IMR-90 (cell line): ENCODE measurements at regions not wholly inside any gene's neighbourhood (a gene's known extent, or its start where the extent isn't known, plus 50 kb on each side); places are given as distances from the start of the nearest gene placed in this dataset.
A peak's percentile ranks its signal among the peaks of the same experiment; 100 is the strongest.

Experiments
- ATAC-seq: fragments of 200-7000 bp; cut with Tn5 transposase; 2 replicates; pipeline ENCODE4 v1.9.1; 2020; ENCODE audit warnings: low read depth, mild to moderate bottlenecking, moderate library complexity
- BruUV-seq: library from RNA; stranded (reverse); fragments of 400-500 nt; replicated peaks from 2 replicates; lab custom pipeline; 2021; lab: Mats Ljungman, UMichigan
- CTCF ChIA-PET: fragments of 300-600 bp; formaldehyde crosslinking; extraction: SDS; loops from one replicate; lab custom pipeline; 2021; ENCODE audit warnings: antibody characterized with exemption; lab: Yijun Ruan, JAX
- POLR2A ChIA-PET: fragments of 300-600 bp; sonication (Branson Sonifier 250); formaldehyde crosslinking; loops from one replicate; lab custom pipeline; 2022; ENCODE audit warnings: antibody characterized with exemption; ENCODE audit not compliant: unreplicated experiment; lab: Charles Lee
- DNase-seq: peaks from one replicate; pipeline ENCODE4 v3.0.0; 2013
- H2AFZ ChIP-seq: replicated peaks from 2 replicates; pipeline ENCODE3; 2013; ENCODE audit warnings: low read length, mild to moderate bottlenecking; ENCODE audit not compliant: poor library complexity
- H2AK5ac ChIP-seq: 2 replicates; pipeline ENCODE4 v1.6.1; 2013; ENCODE audit warnings: low read depth, low read length, inconsistent platforms
- H2AK9ac ChIP-seq: replicated peaks from 2 replicates; pipeline ENCODE3; 2013; ENCODE audit warnings: mild to moderate bottlenecking, low read depth, low read length, moderate library complexity; ENCODE audit not compliant: poor library complexity
- H2BK120ac ChIP-seq: 2 replicates; pipeline ENCODE4 v1.6.1; 2013; ENCODE audit warnings: low read depth, low read length, inconsistent platforms
- H2BK15ac ChIP-seq: 3 replicates; pipeline ENCODE4 v1.6.1; 2013; ENCODE audit warnings: low read depth, low read length, inconsistent platforms
- H2BK20ac ChIP-seq: 2 replicates; pipeline ENCODE4 v1.6.1; 2013; ENCODE audit warnings: low read depth, mild to moderate bottlenecking, inconsistent platforms, low read length, moderate library complexity
- H2BK5ac ChIP-seq: 2 replicates; pipeline ENCODE4 v1.6.1; 2013; ENCODE audit warnings: mild to moderate bottlenecking, low read depth, low read length, inconsistent platforms; ENCODE audit not compliant: poor library complexity, severe bottlenecking
- H3K14ac ChIP-seq: replicated peaks from 2 replicates; pipeline ENCODE4 v1.6.1; 2013; ENCODE audit warnings: low read depth, low read length, inconsistent platforms
- H3K18ac ChIP-seq: 2 replicates; pipeline ENCODE4 v1.6.1; 2013; ENCODE audit warnings: low read depth, low read length, control low read depth
- H3K23ac ChIP-seq: 2 replicates; pipeline ENCODE4 v1.6.1; 2013; ENCODE audit warnings: low read depth, low read length, inconsistent platforms
- H3K27ac ChIP-seq: 2 replicates; pipeline ENCODE4 v1.5.1; 2013; ENCODE audit warnings: mild to moderate bottlenecking, control low read depth, low read length; ENCODE audit not compliant: insufficient read depth
- H3K27me3 ChIP-seq: 2 replicates; pipeline ENCODE4 v1.6.1; 2013; ENCODE audit warnings: low read length; ENCODE audit not compliant: control insufficient read depth, insufficient read depth
- H3K36me3 ChIP-seq: 2 replicates; pipeline ENCODE4 v1.6.1; 2013; ENCODE audit warnings: low read length, mixed read lengths; ENCODE audit not compliant: control insufficient read depth, insufficient read depth
- H3K4ac ChIP-seq: 2 replicates; pipeline ENCODE4 v1.6.1; 2013; ENCODE audit warnings: low read depth, low read length, inconsistent platforms
- H3K4me1 ChIP-seq: 2 replicates; pipeline ENCODE4 v1.6.1; 2013; ENCODE audit warnings: low read length, mixed read lengths; ENCODE audit not compliant: control insufficient read depth, insufficient read depth
- H3K4me2 ChIP-seq: 2 replicates; pipeline ENCODE4 v1.6.1; 2013; ENCODE audit warnings: low read depth, mild to moderate bottlenecking, control low read depth, low read length, moderate library complexity
- H3K4me3 ChIP-seq: 2 replicates; pipeline ENCODE4 v1.5.1; 2013; ENCODE audit warnings: low read depth, mild to moderate bottlenecking, control low read depth, low read length, moderate library complexity; ENCODE audit not compliant: insufficient read depth
- H3K56ac ChIP-seq: 2 replicates; pipeline ENCODE4 v1.6.1; 2013; ENCODE audit warnings: low read length, inconsistent platforms; ENCODE audit not compliant: insufficient read depth; ENCODE audit errors: extremely low read depth
- H3K79me1 ChIP-seq, 2 experiments: 2 replicates each; pipeline ENCODE4 v1.6.1; 2013; ENCODE audit warnings: low read length in 2 of 2, inconsistent platforms in 1 of 2, low read depth in 1 of 2
- H3K9ac ChIP-seq: 2 replicates; pipeline ENCODE4 v1.6.1; 2013; ENCODE audit warnings: low read depth, low read length, control low read depth
- H3K9me1 ChIP-seq: 2 replicates; pipeline ENCODE4 v1.6.1; 2013; ENCODE audit warnings: low read length, inconsistent platforms; ENCODE audit not compliant: insufficient read depth
- H3K9me3 ChIP-seq: 2 replicates; pipeline ENCODE4 v1.6.1; 2013; ENCODE audit warnings: low read length; ENCODE audit not compliant: control insufficient read depth, insufficient read depth
- H4K20me1 ChIP-seq: 2 replicates; pipeline ENCODE4 v1.6.1; 2013; ENCODE audit warnings: low read length, inconsistent platforms; ENCODE audit not compliant: insufficient read depth
- H4K5ac ChIP-seq: 2 replicates; pipeline ENCODE4 v1.6.1; 2013; ENCODE audit warnings: mild to moderate bottlenecking, low read depth, low read length, control low read depth
- H4K8ac ChIP-seq, 2 experiments: 2 replicates each; pipeline ENCODE4 v1.6.1; 2013; ENCODE audit warnings: low read depth in 2 of 2, low read length in 2 of 2, control low read depth in 1 of 2, inconsistent platforms in 1 of 2
- H4K91ac ChIP-seq: 2 replicates; pipeline ENCODE4 v1.6.1; 2013; ENCODE audit warnings: low read depth, low read length, inconsistent platforms; ENCODE audit not compliant: insufficient read depth
- BHLHE40 ChIP-seq: fragments of 150-350 bp; IDR thresholded peaks from 2 replicates; pipeline ENCODE4 v1.6.1; 2016; ENCODE audit warnings: mild to moderate bottlenecking, low read depth, low read length
- FOS ChIP-seq: fragments of 150-350 bp; IDR thresholded peaks from 2 replicates; pipeline ENCODE4 v1.6.1; 2016; ENCODE audit warnings: low read depth, low read length
- MAFK ChIP-seq: IDR thresholded peaks from 2 replicates; pipeline ENCODE4 v1.6.1; 2012; ENCODE audit warnings: low read depth, low read length, improper control_type of control experiment
- MAZ ChIP-seq: IDR thresholded peaks from 2 replicates; pipeline ENCODE4 v1.6.1; 2012; ENCODE audit warnings: low read depth, mild to moderate bottlenecking, low read length, improper control_type of control experiment, moderate library complexity, borderline replicate concordance
- RAD21 ChIP-seq: IDR thresholded peaks from 2 replicates; pipeline ENCODE4 v1.6.1; 2012; ENCODE audit warnings: low read length, improper control_type of control experiment
- RCOR1 ChIP-seq: IDR thresholded peaks from 2 replicates; pipeline ENCODE4 v1.6.1; 2012; ENCODE audit warnings: mild to moderate bottlenecking, low read length, improper control_type of control experiment; ENCODE audit not compliant: insufficient replicate concordance
- RFX5 ChIP-seq: IDR thresholded peaks from 2 replicates; pipeline ENCODE4 v1.8.0; 2012; ENCODE audit warnings: low read depth, mild to moderate bottlenecking, low read length, moderate library complexity
- SMC3 ChIP-seq: fragments of 150-350 bp; IDR thresholded peaks from 2 replicates; pipeline ENCODE4 v1.6.1; 2016; ENCODE audit warnings: low read depth, mild to moderate bottlenecking, antibody characterized with exemption, low read length, moderate library complexity
- WGBS, 2 experiments: methylation state at CpG; one replicate each; pipeline versions ENCODE4 v1.1.5 to v1.1.7; 2013; ENCODE audit warnings: missing lambda C conversion rate in 2 of 2; ENCODE audit not compliant: insufficient read length in 1 of 2; ENCODE audit errors: extremely low coverage in 2 of 2; 5-methylcytosine and 5-hydroxymethylcytosine counted together
- dilution Hi-C: fragments of 300-500 bp; cut with HindIII; formaldehyde crosslinking; loops from one replicate; pipeline ENCODE4 v1.14.3; 2018; ENCODE audit warnings: low sequenced_read_pairs; ENCODE audit not compliant: unreplicated experiment
- in situ Hi-C: fragments of 300-500 bp; cut with MboI; formaldehyde crosslinking; loops from 3 replicates; pipeline ENCODE4 v1.14.3; 2019; ENCODE audit warnings: low sequenced_read_pairs, inconsistent platforms, mixed read lengths
- intact Hi-C: fragments of 100-400 bp; cut with micrococcal nuclease; formaldehyde crosslinking; loops from 2 replicates; pipeline ENCODE4 v1.10.0; 2022
- TF ChIP-seq, protein P1 (sequence below): fragments of 150-350 bp; IDR thresholded peaks from 2 replicates; pipeline ENCODE4 v1.6.1; 2016; ENCODE audit warnings: low read depth, mild to moderate bottlenecking, low read length, moderate library complexity, borderline replicate concordance
- TF ChIP-seq, protein P2 (sequence below): conservative IDR thresholded peaks from 2 replicates; pipeline ENCODE4 v1.5.1; 2012; ENCODE audit warnings: mild to moderate bottlenecking, low read depth, low read length, improper control_type of control experiment

DNA sequence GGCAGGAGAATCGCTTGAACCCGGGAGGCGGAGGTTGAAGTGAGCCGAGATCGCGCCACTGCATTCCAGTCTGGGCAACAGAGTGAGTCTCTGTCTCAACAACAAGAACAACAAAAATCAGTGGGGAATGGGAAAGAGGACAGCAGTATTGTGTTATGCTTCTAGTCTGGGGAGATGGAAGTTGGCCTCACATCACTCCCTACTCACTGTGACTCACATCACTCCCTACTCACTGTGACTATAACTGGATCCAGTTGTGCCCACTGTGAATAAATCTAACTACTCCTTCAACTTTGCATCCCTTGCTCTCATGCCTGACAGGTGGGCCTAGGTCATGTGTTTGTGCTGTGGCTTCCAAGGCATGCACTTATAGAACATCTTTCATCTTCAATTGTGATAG lies 285.4 kb upstream of the USP24 start (continued):
- TF ChIP-seq, protein P1, sequence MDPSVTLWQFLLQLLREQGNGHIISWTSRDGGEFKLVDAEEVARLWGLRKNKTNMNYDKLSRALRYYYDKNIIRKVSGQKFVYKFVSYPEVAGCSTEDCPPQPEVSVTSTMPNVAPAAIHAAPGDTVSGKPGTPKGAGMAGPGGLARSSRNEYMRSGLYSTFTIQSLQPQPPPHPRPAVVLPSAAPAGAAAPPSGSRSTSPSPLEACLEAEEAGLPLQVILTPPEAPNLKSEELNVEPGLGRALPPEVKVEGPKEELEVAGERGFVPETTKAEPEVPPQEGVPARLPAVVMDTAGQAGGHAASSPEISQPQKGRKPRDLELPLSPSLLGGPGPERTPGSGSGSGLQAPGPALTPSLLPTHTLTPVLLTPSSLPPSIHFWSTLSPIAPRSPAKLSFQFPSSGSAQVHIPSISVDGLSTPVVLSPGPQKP: no peak
- TF ChIP-seq BHLHE40: no peak
- TF ChIP-seq RCOR1: no peak

GRCh38 chr1:55490547-55490946 lies 275.4 kb upstream of the USP24 start:
- Histone ChIP-seq H3K56ac (peak overlapping the region; percentile 50; the same call in 1 of the 2 replicates), H2BK5ac (peak overlapping the region; percentile 73), H3K23ac (peak overlapping the region; percentile 57; the same call in 1 of the 2 replicates), H3K27me3 (no peaks in the 10 kb centered on the region), H3K9ac (peak overlapping the region; percentile 22; the same call in 1 of the 2 replicates), H3K4ac (peak overlapping the region; percentile 84), H3K4me2 (peak overlapping the region; percentile 33; the same call in 1 of the 2 replicates), H2AK9ac (peak overlapping the region; percentile 77), H3K36me3 (no peaks in the 10 kb centered on the region), H3K9me3 (no peaks in the 10 kb centered on the region), H2BK20ac (peak overlapping the region; percentile 81), H3K4me1 (peaks cover 2% of the 10 kb centered on the region), H4K8ac (peak overlapping the region; percentile 77 to 84), H4K20me1 (no peaks in the 10 kb centered on the region), H2BK120ac (peak overlapping the region; percentile 85), H3K4me3 (no peak overlapping the region), H2AFZ (peak overlapping the region; percentile 83), H3K27ac (peak overlapping the region; percentile 48; the same call in 1 of the 2 replicates), H4K91ac (peak overlapping the region; percentile 93), H3K9me1 (peaks cover 12% of the 10 kb centered on the region), H3K14ac (peak overlapping the region; percentile 87), H3K79me1 (no peaks in the 10 kb centered on the region), H2AK5ac (peak overlapping the region; percentile 74), H4K5ac (peak overlapping the region; percentile 91), H3K18ac (peak overlapping the region; percentile 96), H2BK15ac (peak overlapping the region; percentile 91; the same call in 2 of the 3 replicates)
- in situ Hi-C loops: no loop called here
- POLR2A ChIA-PET: no interaction called here
- dilution Hi-C loops: no loop called here
- CTCF ChIA-PET: interaction anchor here (1.0 kb wide), 1 partner anchor 12 kb away, joined by 3 read pairs; no protein-coding TSS in a partner anchor
- intact Hi-C loops: no loop called here
- DNase-seq (peak; percentile 76), ATAC-seq (peak; percentile 90)
- no CpG with 5 or more reads among the region's 1 CpG for WGBS, 2 experiments
- no TSS peak for BruUV-seq
- TF ChIP-seq BHLHE40 (no peak), RFX5 (no peak), SMC3 (no peak), MAZ (no peak), MAFK (no peak), RAD21 (no peak), RCOR1 (no peak), FOS (no peak)
- TF ChIP-seq, protein P2, sequence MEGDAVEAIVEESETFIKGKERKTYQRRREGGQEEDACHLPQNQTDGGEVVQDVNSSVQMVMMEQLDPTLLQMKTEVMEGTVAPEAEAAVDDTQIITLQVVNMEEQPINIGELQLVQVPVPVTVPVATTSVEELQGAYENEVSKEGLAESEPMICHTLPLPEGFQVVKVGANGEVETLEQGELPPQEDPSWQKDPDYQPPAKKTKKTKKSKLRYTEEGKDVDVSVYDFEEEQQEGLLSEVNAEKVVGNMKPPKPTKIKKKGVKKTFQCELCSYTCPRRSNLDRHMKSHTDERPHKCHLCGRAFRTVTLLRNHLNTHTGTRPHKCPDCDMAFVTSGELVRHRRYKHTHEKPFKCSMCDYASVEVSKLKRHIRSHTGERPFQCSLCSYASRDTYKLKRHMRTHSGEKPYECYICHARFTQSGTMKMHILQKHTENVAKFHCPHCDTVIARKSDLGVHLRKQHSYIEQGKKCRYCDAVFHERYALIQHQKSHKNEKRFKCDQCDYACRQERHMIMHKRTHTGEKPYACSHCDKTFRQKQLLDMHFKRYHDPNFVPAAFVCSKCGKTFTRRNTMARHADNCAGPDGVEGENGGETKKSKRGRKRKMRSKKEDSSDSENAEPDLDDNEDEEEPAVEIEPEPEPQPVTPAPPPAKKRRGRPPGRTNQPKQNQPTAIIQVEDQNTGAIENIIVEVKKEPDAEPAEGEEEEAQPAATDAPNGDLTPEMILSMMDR: no peak
- TF ChIP-seq, protein P1: no peak
